Dermis blood vessel endothelial cell (primary cell): ENCODE measurements at regions not wholly inside any gene's neighbourhood (a gene's known extent, or its start where the extent isn't known, plus 50 kb on each side); places are given as distances from the start of the nearest gene placed in this dataset.

ENCODE experiments used
- DNase-seq: peaks from one replicate; pipeline ENCODE4 v3.0.0; 2010

DNA sequence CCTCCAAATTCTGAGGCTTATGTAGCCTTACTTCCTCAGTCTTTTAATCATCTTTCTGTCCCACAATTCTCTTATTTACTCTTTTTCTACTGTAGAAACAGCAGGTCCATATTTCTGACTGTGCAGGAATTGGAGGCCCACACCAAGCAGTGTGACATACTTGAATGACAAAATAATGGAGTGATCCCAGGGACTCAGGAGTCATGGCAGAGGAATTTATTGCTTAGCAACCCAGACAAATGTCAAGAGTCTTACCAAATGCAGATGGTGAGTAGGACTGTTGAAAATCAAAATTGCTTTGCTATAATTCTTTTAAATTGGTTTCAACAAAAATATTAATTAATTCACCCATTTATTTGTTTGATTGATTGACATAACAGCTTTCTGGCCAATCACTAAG, 59.9 kb downstream of the HTR1B start:
- DNase-seq: no peak

DNA sequence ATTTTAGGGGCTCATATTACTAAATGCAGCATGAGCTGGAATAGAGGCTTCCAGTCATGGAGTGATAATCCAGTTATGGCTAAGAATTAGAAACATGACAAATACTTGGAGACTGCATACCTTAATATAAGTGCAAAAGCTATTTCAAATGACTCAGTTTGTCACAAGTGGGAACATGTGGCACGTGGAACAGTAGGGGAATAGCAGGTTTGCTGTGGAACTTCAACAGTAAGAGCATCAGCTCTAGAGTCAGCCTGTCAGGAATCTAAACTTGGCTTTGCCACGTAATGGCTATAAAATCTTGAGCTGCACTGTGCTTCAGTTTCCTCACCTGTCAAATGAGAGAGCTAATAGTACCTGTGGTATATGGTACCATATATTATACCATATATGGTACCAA, 62.1 kb downstream of the HTR1B start:
- no peak for DNase-seq

DNA sequence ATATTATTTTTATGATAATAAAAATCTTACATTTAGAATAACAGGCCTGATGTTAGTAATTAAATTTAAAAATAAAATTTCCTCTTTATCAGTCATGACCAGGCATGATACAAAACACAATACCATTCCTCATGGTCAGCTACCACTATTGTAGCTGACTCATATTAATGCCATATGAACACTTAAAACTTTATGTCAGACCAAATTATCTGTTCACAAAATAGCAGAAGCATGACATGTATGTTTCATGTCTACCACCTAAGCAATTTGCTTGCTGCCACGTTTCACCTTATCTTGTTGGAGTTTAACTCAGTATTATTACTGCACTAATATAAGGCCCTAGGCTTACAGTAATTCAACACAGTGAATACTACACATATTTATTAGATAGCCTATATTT, 65.7 kb downstream of the HTR1B start:
- DNase-seq: no peak

DNA sequence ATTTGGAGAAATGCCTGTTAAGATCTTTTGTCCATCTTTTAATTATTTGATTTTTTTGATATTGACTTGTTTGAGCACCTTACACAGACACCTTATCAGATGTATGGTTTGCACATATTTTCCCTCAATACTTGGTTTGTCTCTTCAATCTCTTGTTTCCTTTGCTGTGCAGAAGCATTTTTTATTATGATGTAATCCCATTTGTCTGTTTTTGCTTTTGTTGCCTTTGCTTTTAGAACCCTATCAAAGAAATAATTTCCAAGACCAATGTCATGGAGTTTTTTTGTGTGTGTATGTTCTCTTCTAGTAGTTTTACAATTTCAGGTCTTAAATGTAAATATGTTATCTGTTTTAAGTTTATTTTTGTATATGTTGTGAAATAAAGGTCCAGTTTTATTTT, 73.9 kb downstream of the HTR1B start:
- no peak for DNase-seq

DNA sequence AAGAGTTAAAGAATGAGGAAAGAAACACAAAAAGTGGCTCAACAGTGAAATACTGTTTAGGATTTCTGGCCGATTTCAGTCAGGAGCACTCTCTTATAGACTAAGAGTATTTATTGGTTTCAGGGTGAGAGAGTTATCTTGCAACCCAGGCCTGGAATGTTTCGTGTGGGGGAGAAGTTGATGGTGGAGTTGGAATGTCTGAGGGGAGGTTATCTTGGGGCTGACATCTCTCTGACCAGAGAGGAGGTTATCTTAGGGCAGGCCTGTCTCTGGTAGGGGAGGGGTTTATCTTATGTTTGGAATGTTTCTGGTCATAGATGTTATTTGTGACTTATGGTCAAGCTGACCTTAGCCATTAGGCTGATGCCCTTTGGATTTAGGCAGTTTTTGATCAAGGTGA, 80.3 kb downstream of the HTR1B start:
- DNase-seq: no peak

DNA sequence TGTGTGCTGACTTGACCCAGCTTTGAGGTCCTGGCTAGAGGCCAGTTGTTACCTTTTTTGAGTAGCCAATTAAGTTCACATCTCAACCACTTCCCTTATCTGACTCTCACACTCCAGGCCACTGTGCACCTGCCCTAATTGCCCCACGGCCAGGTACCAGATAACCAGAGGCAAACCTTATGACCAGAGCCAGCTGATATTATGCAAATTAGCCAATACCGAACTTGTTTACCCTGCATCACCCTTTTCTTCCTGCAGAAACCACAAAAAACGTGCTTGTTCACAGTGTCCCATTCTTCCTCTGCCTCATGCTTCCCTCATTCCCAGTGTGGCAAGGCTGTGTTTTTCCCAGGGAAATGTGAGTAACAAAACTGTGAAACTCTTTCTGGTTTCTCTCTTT, 89.3 kb downstream of the HTR1B start:
- no peak for DNase-seq

DNA sequence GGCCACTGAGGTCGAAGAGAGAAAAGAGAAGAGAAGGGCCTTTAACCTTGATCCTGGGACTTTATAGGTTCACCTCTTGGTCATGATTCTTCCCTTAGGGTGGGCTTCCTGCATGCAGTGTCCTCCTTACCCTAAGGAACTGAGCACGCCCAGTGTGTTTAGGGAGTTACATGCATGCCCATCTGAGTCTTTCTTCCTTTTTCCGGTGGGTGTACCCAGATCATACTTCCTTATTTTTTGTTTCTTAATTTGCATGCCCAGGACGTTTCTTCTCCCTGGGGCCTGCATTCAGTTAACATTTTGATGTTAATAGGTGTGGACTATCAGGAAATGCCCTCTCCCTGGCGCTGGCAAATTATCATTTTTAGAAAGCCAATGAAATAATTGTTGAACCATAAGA, 91.5 kb downstream of the HTR1B start:
- DNase-seq: no peak

DNA sequence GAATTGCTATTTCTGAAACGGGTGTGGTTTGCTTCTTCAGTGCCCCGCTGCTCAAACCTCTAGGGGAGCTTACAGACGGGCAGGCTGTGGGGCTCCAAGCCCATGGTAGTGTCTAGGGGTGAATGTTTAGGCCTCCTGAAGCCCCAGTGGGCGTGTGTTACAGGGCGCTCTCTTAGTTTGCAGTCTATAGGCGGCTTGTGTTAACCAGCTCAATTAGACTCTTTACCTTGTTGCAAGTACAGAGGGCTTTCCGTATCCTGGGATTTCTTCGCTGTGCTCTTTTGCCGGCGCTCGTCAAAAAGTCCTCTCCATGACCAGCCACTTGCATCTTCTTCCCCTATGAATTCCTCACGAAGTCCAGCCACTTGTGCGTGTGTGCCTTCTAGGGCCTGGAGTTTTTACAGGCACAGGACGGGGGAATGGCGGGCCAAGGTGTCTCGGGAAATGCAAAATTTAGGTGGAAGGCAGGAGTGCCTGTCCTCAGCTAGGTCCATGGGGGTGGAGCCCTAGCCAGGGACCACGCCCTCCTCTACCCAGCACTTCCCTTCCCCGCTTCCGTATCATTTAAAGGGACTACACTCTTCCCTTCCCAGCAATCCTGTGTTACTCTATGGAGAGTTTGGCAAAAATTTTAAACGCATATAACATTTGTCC, 94.5 kb downstream of the HTR1B start:
- DNase-seq: peak; percentile 4

DNA sequence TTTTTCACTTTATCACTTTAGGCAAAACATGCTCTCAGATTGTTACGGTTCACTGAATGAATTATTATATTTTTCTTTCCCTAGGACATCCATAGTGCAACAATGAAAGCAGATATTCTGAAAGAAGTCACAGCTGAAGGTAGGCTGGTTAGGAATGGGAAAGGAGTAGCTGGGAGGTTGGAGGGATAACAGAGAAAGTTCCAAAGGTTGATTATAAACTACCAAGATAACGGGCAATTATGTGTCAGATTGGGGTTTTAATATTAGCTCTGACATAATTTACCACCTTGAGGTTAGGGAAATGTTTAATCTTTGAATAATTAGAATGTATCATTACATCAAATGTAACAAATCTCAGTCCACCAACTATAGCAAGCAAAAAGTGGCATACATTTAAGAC, 96.5 kb downstream of the HTR1B start:
- no peak for DNase-seq

DNA sequence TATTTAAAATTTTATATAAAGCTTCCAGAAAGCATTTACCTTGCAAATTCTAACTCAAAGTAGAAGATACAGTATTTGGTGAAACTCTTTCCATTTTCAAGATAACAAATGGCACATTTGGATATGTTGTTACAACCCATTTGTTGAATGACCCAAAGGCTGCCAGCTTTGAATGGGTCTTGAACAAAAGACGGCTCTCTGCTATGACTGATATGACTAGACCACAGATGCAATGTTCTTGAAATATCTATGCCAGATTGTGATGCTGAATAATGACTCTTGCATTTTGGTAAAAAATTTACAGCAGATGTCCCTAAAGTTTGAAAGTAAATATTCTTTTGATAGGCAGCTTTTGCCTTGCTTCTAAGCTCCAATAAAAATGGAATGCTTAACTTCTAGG, 99.6 kb downstream of the HTR1B start:
- DNase-seq: no peak

DNA sequence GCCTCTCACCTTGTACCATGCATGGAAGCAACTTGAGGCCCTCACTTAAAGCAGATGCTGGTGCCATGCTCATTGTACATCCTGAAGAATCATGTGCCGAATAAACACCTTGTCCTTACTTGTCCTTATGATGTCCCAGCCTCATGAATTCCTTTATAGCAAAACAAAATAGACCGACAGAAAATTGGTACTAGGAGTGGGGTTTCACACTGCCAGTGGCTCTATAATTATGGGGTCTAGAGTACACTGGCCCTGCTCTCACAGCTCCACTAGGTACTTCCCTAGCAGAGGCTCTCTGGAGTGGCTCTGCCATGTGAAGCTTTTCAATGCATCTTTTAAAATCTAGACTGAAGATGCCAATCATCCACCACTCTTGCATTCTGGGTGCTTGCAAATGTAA, 101.2 kb downstream of the HTR1B start:
- no peak for DNase-seq

DNA sequence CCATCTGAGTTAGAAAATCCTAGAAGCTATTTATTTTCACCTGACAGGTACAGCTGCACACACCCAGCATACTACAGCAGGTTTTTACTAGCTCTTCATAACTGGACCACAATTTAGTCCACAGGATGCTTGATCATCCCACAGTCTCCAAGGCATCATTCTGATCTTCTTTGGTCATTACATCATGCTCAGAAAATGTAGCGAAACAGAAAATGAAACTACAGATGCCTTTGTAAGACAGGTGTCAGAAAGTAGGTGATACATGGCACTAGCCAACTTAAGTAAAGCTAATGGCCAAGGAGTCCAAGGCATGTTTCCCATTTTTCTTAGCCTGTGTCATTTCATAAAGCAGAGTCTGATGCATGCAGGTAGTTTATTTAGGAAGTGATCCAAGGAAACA, 102.3 kb downstream of the HTR1B start:
- DNase-seq: no peak

DNA sequence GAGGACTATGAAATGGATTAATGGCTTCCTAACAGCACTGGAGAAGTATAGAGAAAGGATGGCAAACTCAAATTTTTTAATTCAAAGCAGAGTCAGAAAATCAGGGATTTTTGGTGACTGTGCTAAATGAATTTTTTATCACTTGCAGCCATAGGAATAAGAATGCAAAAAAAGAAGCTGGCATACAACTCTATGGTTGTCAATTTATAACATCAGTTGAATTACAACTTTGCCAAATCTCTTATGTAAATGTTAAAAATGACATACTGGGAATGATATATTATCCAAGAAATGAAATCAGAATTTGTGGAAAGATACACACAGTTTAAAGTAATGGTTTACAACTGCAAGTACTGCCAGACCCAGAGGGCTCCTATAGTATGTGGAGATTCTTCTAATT, 106.5 kb downstream of the HTR1B start:
- no peak for DNase-seq

DNA sequence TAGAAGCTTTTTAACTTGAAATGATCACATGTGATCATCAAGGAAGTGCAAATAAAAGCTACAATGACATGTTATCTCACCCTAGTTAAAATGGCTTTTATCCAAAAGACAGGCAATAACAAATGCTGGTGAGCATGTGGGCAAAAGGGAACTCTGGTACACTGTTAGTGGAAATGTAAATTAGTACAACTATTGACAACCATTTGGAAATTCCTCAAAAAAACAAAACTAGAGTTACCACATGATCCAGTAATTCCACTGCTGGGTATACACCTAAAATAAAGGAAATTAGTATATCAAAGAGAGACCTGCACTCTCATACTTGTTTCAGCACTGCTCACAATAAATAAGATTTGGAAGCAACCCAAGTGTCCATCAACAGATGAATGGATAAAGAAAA, 108.7 kb downstream of the HTR1B start:
- DNase-seq: no peak

DNA sequence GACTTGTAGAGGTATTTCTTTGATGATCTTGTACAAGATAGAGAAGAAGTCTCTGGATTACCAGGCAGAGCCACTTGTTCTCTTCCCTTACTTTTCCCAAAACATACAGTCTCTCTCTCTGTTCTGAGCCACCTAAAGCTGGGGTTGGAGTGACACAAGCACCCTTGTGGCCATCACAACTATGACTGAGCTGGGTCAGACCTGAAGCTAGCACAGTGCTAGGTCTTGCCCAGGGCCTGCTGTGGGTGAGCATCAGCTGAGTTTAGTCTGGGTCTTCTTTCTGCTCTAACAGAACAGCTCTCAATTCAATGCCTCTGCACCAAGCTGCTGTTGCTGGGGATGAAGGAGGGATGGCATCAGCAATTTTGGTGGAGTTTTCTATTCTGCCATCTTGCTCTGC, 110.2 kb downstream of the HTR1B start:
- DNase-seq: no peak

DNA sequence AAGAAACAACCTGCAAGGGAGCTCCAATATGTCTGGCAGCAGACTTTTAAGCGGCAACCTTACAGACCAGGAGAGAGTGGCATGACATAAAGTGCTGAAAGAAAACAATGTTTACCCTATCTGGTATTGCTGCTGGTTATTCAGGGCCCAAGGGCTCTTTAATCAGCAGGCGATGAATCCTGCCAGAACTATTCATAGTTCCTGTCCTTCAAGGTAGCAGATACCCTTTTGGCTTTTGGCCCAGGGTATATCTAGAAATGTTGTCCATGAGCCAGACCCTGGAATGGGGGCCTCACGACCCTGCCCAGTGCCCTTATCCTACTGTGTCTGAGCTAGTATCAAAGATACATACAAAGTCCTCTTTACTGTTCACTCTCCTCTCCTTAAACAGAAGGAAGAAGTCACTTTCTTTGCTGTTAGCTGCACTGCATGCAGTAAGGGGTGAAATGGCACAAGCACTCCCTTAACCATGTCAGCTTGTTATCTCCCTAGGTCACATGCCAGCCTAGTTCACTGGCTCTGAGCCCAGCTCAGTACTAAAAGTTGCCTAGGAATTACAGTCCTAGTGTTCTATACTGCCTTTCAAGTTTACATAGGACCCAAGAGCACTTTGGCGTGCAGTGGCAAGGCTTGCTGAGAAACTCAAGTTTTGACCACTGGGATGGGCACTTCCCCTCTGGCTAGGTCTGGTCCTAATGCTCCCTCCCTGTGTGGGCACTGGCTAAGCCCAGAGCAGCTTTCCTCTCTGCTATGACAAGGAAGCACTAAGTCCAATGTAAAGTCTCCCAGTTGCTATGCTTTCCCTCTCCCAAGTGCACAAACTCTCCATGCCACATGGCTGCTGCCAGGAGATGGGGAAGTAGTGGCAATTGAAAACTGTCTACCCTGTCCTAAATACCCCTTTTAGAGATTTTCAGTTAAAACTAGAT, 122.0 kb downstream of the HTR1B start:
- DNase-seq: peak; percentile 37

DNA sequence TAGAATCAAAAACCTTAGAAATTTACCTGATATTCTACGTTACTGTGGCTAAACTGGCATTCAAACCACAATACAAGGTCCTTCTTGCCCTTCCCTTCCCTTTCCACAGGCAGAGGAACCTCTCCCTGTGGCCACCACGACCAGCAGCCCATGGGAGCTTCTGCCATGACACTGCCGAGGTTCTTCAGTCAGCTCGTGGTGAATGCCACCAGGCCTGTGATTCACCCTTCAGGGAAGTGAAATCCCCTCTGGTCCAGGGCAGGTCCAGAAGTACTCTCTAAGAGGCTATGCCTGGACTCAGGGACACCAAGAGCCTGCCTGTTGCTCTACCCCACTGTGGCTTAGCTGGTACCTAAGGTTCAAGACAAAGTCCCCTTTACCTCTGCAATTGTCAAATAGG, 123.0 kb downstream of the HTR1B start:
- no peak for DNase-seq

DNA sequence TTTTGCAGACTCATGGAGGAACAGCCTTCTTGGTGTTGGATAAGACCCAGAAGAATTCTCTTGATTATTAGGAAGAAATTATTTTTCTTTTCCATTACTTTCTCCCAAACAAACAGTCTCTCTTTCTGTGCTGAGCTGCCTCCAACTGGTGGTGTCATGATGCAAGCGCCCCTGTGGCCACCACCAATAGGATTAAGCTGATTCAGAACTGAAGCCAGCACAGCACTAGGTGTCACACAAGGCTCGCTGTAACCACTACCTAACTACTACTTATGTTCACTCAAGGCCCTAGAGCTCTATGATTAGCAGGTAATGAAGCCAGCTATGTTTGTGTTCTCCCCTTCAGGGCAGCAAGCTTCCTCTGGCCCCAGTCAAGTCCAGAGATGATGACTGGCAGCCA, 123.4 kb downstream of the HTR1B start:
- DNase-seq: no peak

DNA sequence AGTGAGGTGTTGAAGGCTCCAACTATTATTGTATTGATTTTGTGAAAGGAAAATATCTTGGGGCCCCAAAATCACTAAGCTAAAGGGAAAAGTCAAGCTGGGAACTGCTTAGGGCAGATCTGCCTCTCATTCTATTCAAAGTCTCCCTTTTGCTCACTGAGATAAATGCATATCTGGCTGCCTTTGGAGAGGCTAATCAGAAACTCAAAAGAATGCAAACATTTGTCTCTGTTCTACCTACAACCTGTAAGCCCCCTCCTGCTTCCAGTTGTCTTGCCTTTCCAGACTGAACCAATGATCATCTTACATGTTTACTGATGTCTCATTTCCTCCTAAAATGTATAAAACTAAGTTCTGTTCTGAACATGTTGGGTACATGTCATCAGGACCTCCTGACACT, 125.9 kb downstream of the HTR1B start:
- DNase-seq: no peak

DNA sequence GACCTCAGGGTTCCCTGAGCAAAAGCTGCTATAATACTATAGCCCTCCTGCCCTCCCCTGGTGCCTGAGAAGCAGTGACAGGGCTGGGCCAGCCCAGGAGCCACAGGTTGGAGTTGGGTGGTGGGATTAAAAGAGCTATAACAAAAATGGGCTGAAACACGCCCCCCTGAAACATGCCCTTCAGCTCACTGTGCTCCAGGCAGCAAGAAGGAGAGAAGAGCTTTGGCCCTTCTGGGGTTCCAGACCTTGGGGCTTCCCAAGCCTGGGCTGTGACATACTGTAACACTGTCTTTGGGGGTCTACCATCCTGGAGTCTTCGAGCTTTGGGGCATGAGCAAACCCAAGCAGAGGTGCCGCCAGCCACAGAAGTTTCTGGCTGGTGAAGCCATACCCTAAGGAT, 129.2 kb downstream of the HTR1B start:
- no peak for DNase-seq

DNA sequence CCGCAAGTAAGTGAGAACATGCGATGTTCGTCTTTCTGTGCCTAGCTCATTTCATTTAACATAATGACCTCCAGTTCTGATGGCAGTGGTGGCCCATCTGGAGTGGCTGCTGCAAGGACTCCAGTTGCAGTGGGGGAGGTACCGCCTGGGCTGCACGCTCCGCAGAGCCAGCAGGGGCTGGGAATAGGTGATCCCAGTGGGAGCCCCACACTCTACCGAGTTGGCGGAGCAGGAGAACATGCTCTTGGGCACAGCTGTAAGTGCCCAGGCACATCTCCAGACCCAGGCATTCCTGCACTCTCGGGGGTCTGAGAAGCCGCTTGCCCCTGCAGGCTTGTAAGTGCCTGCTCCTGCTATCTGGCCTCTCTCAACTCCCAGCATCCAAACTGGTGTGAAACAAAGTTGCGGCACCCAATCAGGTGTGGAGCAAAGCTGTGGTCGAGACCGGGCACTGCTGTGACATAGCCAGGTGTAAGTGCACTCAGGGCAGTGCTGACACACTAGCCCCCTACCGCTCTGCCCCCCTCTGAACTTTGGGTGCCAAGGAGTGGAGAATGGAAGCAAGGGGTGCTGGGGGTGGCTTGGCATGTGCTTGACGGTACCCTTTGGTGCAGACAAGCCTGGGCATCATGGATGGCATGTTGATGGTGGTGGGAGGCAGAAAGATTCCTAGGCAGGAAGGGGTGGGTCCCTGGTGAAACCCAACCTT, 130.2 kb downstream of the HTR1B start:
- DNase-seq: no peak

DNA sequence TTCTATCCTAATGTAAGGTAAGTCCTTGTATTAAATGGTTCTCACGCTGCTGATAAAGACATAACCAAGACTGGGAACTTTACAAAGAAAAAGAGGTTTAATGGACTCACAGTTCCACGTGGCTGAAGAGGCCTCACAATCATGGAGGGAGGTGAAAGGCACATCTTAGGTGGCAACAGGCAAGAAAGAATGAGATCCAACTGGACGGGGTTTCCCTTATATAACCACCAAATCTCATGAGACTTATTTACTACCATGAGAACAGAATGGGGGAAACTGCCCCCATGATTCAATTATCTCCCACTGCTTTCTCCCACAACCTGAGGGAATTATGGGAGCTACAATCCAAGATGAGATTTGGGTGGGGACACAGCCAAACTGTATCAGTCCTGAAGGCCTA, 136.6 kb downstream of the HTR1B start:
- DNase-seq: no peak

DNA sequence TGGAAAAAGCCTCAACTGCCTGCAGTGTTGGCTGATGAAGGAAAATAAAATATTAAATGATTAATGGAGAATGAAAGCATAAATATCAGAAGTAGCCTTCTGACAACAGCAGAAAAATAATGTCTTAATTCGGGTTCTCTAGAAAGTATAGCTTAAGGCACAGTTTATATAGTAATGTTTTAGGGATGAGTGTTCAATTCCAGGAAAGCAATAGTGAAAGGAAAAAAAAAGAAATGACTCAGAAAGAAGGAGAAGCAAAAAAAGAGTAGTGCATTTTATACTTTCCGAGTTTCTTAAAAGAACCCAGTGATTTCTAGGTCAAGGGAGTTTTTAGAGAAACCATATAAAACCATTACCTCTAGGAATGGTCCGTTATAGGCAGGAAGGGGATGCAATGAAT, 137.3 kb downstream of the HTR1B start:
- DNase-seq: no peak

DNA sequence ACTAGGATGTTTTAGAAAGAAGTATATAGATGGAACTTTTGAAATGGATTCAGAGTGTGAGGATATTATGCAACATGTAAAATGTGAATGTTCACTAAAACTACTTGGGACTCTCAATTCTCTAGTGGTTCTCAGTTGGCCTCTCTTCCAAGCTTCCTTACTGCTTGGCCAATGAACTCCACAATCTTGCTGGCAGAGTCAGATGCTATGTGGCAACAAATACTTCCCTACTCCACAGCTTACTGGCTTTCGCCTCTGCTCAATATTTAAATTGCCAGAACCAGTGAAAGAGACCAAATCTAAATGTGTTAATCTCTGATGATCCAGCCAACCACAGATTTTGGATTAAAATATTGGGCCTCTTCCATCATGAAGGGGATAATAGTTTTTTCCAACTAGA, 138.4 kb downstream of the HTR1B start:
- no peak for DNase-seq
